Mammary epithelial cell (primary cell): ENCODE measurements at regions not wholly inside any gene's neighbourhood (a gene's known extent, or its start where the extent isn't known, plus 50 kb on each side); places are given as distances from the start of the nearest gene placed in this dataset.

Experiments used
- CTCF ChIP-seq, 2 donors: IDR thresholded peaks in 1 of 2; conservative IDR thresholded peaks in 1 of 2; 2 replicates each; pipeline ENCODE4 v1.5.1; 2011 to 2012; ENCODE audit warnings: inconsistent platforms in 2 of 2, low read length in 2 of 2, mild to moderate bottlenecking in 2 of 2, control low read depth in 1 of 2, low read depth in 1 of 2; ENCODE audit not compliant: insufficient read depth in 1 of 2; ENCODE audit errors: extremely low read depth in 1 of 2
- EZH2 ChIP-seq: IDR thresholded peaks from 2 replicates; pipeline ENCODE4 v1.6.1; 2012; ENCODE audit warnings: low read length, inconsistent platforms, borderline replicate concordance

GRCh38 chr2:209260281-209260680 lies 163.6 kb upstream of the MAP2 start:
- TF ChIP-seq CTCF (conservative IDR thresholded peaks at IDR 0.05 in 1 of 2, IDR thresholded peaks at IDR 0.05 in 1 of 2; ENCODE audit: extremely low read depth in 1 of 2, insufficient read depth in 1 of 2, low read depth in 1 of 2, low read length in 2 of 2) (no peak), EZH2 (no peak)
